Esophagus muscularis mucosa (tissue), 3 donors: ENCODE measurements at regions not wholly inside any gene's neighbourhood (a gene's known extent, or its start where the extent isn't known, plus 50 kb on each side); places are given as distances from the start of the nearest gene placed in this dataset.

Source experiments
- CTCF ChIP-seq, 3 experiments: fragments of 200-600 bp in 2 of 3; fragments of 450-650 bp in 1 of 3; sonication (generic) in 2 of 3; IDR thresholded peaks; one replicate each; pipeline ENCODE4 v1.5.1; 2017 to 2019; ENCODE audit warnings: antibody characterized with exemption in 3 of 3, mild to moderate bottlenecking in 2 of 3, moderate library complexity in 1 of 3
- EP300 ChIP-seq: sonication (generic); formaldehyde crosslinking; IDR thresholded peaks from one replicate; pipeline ENCODE4 v1.6.1; 2017; ENCODE audit warnings: antibody characterized with exemption

GRCh38 chr14:50028458-50028857 lies 87.9 kb downstream of the VCPKMT start:
- TF ChIP-seq EP300 (no peak), CTCF (IDR thresholded peaks at IDR 0.05) (no peak)
